Endothelial cell of umbilical vein (primary cell): ENCODE measurements at regions not wholly inside any gene's neighbourhood (a gene's known extent, or its start where the extent isn't known, plus 50 kb on each side); places are given as distances from the start of the nearest gene placed in this dataset.

Source experiments
- BruUV-seq: library from RNA; stranded (reverse); fragments of 400-500 nt; replicated peaks from 2 replicates; lab custom pipeline; 2021; lab: Mats Ljungman, UMichigan
- CTCF ChIA-PET: fragments of 300-600, 350-600 bp; sonication (Branson Sonifier 250); formaldehyde crosslinking; loops from one replicate; lab custom pipeline; 2021; ENCODE audit warnings: antibody characterized with exemption, inconsistent platforms; lab: Charles Lee
- POLR2A ChIA-PET: fragments of 300-600, 350-600 bp; sonication (Branson Sonifier 250); formaldehyde crosslinking; loops from one replicate; lab custom pipeline; 2021; ENCODE audit warnings: antibody characterized with exemption, inconsistent platforms; lab: Charles Lee
- DNase-seq: peaks from one replicate; pipeline ENCODE4 v3.0.0-alpha.2; 2011; ENCODE audit warnings: low read depth, low spot score
- FAIRE-seq: peaks from 2 replicates; lab custom pipeline; 2011; peaks lifted over from hg19 to GRCh38; lab: Jason Lieb, UNC
- H2AFZ ChIP-seq: 2 replicates; pipeline ENCODE4 v1.6.0; 2012; ENCODE audit warnings: low read depth, low read length, control low read depth, inconsistent platforms
- H3K27ac ChIP-seq: 2 replicates; pipeline ENCODE4 v1.5.1; 2011; ENCODE audit warnings: low read depth, mild to moderate bottlenecking, control low read depth, low read length, moderate library complexity; ENCODE audit not compliant: insufficient read depth
- H3K27me3 ChIP-seq, 2 experiments: 2 replicates each; pipeline versions ENCODE4 v1.6.0 to v1.6.1; 2011; ENCODE audit warnings: low read length in 2 of 2, mixed read lengths in 1 of 2; ENCODE audit not compliant: control insufficient read depth in 2 of 2, insufficient read depth in 2 of 2
- H3K36me3 ChIP-seq, 2 experiments: 2 replicates in 1 of 2; 3 replicates in 1 of 2; pipeline ENCODE4 v1.5.1; 2011; ENCODE audit warnings: low read length in 2 of 2, mild to moderate bottlenecking in 1 of 2, moderate library complexity in 1 of 2; ENCODE audit not compliant: control insufficient read depth in 2 of 2, insufficient read depth in 2 of 2; ENCODE audit errors: extremely low read depth in 1 of 2
- H3K4me1 ChIP-seq: 3 replicates; pipeline ENCODE4 v1.5.1; 2011; ENCODE audit warnings: mild to moderate bottlenecking, low read length; ENCODE audit not compliant: control insufficient read depth, insufficient read depth; ENCODE audit errors: extremely low read depth
- H3K4me2 ChIP-seq: 2 replicates; pipeline ENCODE4 v1.6.1; 2011; ENCODE audit warnings: low read length, control low read depth, mixed read lengths; ENCODE audit not compliant: insufficient read depth
- H3K4me3 ChIP-seq, 3 experiments: fragments of 200-600 bp in 1 of 3; sonication (generic), shearing (Covaris generic) in 1 of 3; replicated peaks in 1 of 3; 2 replicates each; pipeline ENCODE4 v1.5.1; 2011 to 2016; ENCODE audit warnings: control low read depth in 3 of 3, low read length in 3 of 3, mild to moderate bottlenecking in 2 of 3, inconsistent platforms in 1 of 3, low read depth in 1 of 3, moderate library complexity in 1 of 3; ENCODE audit not compliant: insufficient read depth in 1 of 3
- H3K79me2 ChIP-seq: 2 replicates; pipeline ENCODE4 v1.6.0; 2012; ENCODE audit warnings: low read length, inconsistent platforms; ENCODE audit not compliant: control insufficient read depth, insufficient read depth
- H3K9ac ChIP-seq: replicated peaks from 2 replicates; pipeline ENCODE3; 2011; ENCODE audit warnings: low read length, control low read depth; ENCODE audit not compliant: insufficient read depth; ENCODE audit errors: extremely low read depth
- H3K9me1 ChIP-seq: replicated peaks from 3 replicates; pipeline ENCODE4 v1.6.0; 2011; ENCODE audit warnings: mild to moderate bottlenecking, low read length; ENCODE audit not compliant: control insufficient read depth, insufficient read depth; ENCODE audit errors: extremely low read depth
- H3K9me3 ChIP-seq: replicated peaks from 2 replicates; pipeline ENCODE4 v1.5.1; 2012; ENCODE audit warnings: low read length, inconsistent platforms; ENCODE audit not compliant: control insufficient read depth, insufficient read depth
- H4K20me1 ChIP-seq: replicated peaks from 2 replicates; pipeline ENCODE3; 2011; ENCODE audit warnings: mild to moderate bottlenecking, low read length; ENCODE audit not compliant: control insufficient read depth, insufficient read depth; ENCODE audit errors: extremely low read depth
- EZH2 ChIP-seq: IDR thresholded peaks from 2 replicates; pipeline ENCODE4 v1.6.1; 2012; ENCODE audit warnings: borderline replicate concordance, low read depth, mild to moderate bottlenecking, moderate library complexity, low read length, inconsistent platforms; ENCODE audit not compliant: severe bottlenecking
- FOS ChIP-seq: IDR thresholded peaks from 2 replicates; pipeline ENCODE4 v1.6.1; 2011; ENCODE audit warnings: mild to moderate bottlenecking, low read length, moderate library complexity, borderline replicate concordance; ENCODE audit not compliant: insufficient read depth
- GATA2 ChIP-seq: IDR thresholded peaks from 2 replicates; pipeline ENCODE4 v1.7.0; 2011; ENCODE audit warnings: low read depth, mild to moderate bottlenecking, moderate library complexity, mixed read lengths, low read length; ENCODE audit not compliant: insufficient read length, insufficient read depth
- JUN ChIP-seq: IDR thresholded peaks from 2 replicates; pipeline ENCODE4 v1.6.1; 2011; ENCODE audit warnings: borderline replicate concordance, low read depth; ENCODE audit not compliant: insufficient read length, insufficient read depth
- MYC ChIP-seq: IDR thresholded peaks from one replicate; pipeline ENCODE4 v1.6.1; 2011; ENCODE audit warnings: mild to moderate bottlenecking, low read depth, low read length
- POLR2A ChIP-seq: IDR thresholded peaks from 2 replicates; pipeline ENCODE4 v1.6.1; 2012; ENCODE audit warnings: low read depth, mild to moderate bottlenecking, control low read depth, low read length
- POLR2AphosphoS5 ChIP-seq: IDR thresholded peaks from 2 replicates; pipeline ENCODE4 v1.6.1; 2012; ENCODE audit warnings: low read depth, mild to moderate bottlenecking, control low read depth, low read length, moderate library complexity; ENCODE audit not compliant: insufficient read depth
- dilution Hi-C: fragments of 300-500 bp; cut with MboI; formaldehyde crosslinking; loops from one replicate; pipeline ENCODE4 v1.15.0; 2019; ENCODE audit warnings: low sequenced_read_pairs; ENCODE audit not compliant: extremely low pct_ligation_motif_present
- intact Hi-C: fragments of 100-400 bp; cut with micrococcal nuclease; formaldehyde crosslinking; loops from one replicate; pipeline ENCODE4 v1.10.0; 2022
- TF ChIP-seq, protein P1 (sequence below), 2 donors: IDR thresholded peaks; 1 replicate in 1 of 2; 2 replicates in 1 of 2; pipeline ENCODE4 v1.5.1; 2011; ENCODE audit warnings: low read length in 2 of 2, mild to moderate bottlenecking in 2 of 2, moderate library complexity in 2 of 2, control low read depth in 1 of 2, inconsistent platforms in 1 of 2, low read depth in 1 of 2; ENCODE audit not compliant: insufficient read depth in 1 of 2; ENCODE audit errors: extremely low read depth in 1 of 2
- TF ChIP-seq, protein P2 (sequence below): IDR thresholded peaks from 2 replicates; pipeline ENCODE4 v1.6.1; 2011; ENCODE audit not compliant: insufficient read depth, insufficient read length

DNA sequence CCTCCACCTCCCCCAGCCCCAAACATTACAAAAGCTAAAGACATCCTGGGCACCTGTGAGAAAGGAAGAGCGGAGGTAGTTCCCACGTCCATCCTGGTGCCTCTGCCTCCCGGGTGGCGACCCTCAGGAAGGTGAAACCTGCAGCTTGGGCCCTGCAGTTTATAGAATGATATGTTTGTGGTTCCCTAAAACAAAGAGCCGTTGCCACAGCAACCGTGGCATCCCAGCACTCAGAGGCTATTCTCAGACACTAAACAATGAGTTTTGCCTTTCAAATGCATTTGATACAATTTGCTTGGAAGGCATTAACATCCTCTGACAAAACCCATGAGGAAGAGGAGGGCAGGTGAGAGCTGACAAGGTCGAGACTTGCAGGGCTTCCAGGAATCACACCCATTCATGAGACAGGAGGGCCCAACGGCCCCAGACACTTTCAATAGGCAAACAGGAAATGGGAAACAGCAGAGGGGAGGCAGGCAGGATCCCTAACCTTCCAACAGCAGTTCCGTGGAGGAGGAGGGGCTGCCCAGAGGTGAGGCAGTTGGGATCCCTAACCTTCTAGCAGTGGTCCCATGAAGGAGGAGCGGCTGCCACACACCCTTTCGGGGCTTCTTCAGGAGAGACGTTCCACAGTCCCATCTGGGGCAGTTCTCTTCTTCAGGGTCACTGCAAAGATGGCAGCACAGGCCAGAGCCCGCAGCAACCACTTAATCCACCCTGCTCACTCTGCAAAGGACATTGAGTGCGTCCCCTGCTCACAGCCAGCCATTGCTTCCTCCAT is 379.2 kb downstream of the SHANK2 start:
- no peak overlapping the region for H2AFZ ChIP-seq
- H3K27ac ChIP-seq, result no peak overlapping the region
- H3K4me1 ChIP-seq, result no peaks in the 10 kb centered on the region
- H3K4me3 ChIP-seq, result no peak overlapping the region
- H3K9ac ChIP-seq, result no peak overlapping the region
- H3K27me3 ChIP-seq, result no peaks in the 10 kb centered on the region
- POLR2A ChIA-PET, result no interaction called here
- FAIRE-seq, result no peak
- DNase-seq, result no peak
- H3K36me3 ChIP-seq, result no peaks in the 10 kb centered on the region
- intact Hi-C loops (no loop called here), dilution Hi-C loops (no loop called here)
- H3K79me2 ChIP-seq, result no peaks in the 10 kb centered on the region
- no peak overlapping the region for H3K4me2 ChIP-seq
- CTCF ChIA-PET, result no interaction called here
- TF ChIP-seq, protein P1, sequence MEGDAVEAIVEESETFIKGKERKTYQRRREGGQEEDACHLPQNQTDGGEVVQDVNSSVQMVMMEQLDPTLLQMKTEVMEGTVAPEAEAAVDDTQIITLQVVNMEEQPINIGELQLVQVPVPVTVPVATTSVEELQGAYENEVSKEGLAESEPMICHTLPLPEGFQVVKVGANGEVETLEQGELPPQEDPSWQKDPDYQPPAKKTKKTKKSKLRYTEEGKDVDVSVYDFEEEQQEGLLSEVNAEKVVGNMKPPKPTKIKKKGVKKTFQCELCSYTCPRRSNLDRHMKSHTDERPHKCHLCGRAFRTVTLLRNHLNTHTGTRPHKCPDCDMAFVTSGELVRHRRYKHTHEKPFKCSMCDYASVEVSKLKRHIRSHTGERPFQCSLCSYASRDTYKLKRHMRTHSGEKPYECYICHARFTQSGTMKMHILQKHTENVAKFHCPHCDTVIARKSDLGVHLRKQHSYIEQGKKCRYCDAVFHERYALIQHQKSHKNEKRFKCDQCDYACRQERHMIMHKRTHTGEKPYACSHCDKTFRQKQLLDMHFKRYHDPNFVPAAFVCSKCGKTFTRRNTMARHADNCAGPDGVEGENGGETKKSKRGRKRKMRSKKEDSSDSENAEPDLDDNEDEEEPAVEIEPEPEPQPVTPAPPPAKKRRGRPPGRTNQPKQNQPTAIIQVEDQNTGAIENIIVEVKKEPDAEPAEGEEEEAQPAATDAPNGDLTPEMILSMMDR (IDR thresholded peaks at IDR 0.05; ENCODE audit: extremely low read depth in 1 of 2, insufficient read depth in 1 of 2, low read depth in 1 of 2, low read length in 2 of 2), result no peak
- no peak for TF ChIP-seq POLR2A
- no peak for TF ChIP-seq FOS
- TF ChIP-seq, protein P2, sequence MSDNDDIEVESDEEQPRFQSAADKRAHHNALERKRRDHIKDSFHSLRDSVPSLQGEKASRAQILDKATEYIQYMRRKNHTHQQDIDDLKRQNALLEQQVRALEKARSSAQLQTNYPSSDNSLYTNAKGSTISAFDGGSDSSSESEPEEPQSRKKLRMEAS, result no peak
- TF ChIP-seq GATA2, result no peak
- TF ChIP-seq JUN, result no peak
- no peak for TF ChIP-seq POLR2AphosphoS5
- no peak for TF ChIP-seq EZH2
- no peak for TF ChIP-seq MYC
- H3K9me1 ChIP-seq, result no peaks in the 10 kb centered on the region
- peaks cover 3% of the 10 kb centered on the region for H3K9me3 ChIP-seq
- no TSS peak for BruUV-seq
- no peaks in the 10 kb centered on the region for H4K20me1 ChIP-seq
